ENCODE measurements at regions not wholly inside any gene's neighbourhood (a gene's known extent, or its start where the extent isn't known, plus 50 kb on each side); places are given as distances from the start of the nearest gene placed in this dataset.

DNA sequence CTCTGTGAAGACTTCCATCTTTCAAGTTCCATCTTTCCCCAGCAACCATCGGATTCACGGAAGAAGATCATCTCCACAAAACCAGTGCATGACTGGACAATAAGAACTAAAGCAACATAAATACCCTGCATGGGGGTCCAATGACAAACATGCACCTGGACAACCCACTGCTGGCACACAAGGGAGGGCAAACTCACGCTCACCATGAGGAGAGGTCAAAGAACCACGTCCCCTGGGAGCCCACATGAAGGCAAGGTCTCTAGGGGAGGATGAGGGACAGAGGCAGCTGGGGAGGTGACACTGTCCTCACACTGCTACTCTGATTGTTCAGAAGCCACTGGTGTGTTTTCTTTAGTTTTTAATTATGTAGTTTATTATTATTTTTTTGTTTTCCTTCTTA, 190.8 kb downstream of the MED10 start:
- DNase-seq (ENCODE audit: low read depth in 1 of 2, low spot score in 1 of 2) = no peak
- Histone ChIP-seq H3K27ac (replicated peaks) (no peak overlapping the region), H3K27me3 (ENCODE audit: insufficient read depth, poor library complexity, severe bottlenecking) (no peaks in the 10 kb centered on the region), H3K4me3 (replicated peaks; ENCODE audit: insufficient read depth, low read length) (no peak overlapping the region)
- no peak for TF ChIP-seq SPI1 (IDR thresholded peaks at IDR 0.05; ENCODE audit: borderline replicate concordance, low read depth)
- no peak for TF ChIP-seq POLR2AphosphoS5 (IDR thresholded peaks at IDR 0.05; ENCODE audit: low read depth)
- no peak for TF ChIP-seq GABPA (IDR thresholded peaks at IDR 0.05; ENCODE audit: low read depth)

DNA sequence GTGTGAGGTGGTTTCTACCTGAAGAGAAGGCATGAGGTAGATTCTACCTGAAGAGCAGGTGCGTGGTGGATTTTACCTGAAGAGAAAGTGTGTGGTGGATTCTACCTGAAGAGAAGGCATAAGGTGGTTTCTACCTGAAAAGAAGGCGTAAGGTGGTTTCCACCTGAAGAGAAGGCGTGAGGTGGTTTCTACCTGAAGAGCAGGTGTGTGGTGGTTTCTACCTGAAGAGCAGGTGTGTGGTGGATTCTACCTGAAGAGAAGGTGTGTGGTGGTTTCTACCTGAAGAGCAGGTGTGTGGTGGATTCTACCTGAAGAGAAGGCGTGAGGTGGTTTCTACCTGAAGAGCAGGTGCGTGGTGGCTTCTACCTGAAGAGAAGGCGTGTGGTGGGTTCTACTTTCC, 192.8 kb downstream of the MED10 start:
- TF ChIP-seq, protein P1, sequence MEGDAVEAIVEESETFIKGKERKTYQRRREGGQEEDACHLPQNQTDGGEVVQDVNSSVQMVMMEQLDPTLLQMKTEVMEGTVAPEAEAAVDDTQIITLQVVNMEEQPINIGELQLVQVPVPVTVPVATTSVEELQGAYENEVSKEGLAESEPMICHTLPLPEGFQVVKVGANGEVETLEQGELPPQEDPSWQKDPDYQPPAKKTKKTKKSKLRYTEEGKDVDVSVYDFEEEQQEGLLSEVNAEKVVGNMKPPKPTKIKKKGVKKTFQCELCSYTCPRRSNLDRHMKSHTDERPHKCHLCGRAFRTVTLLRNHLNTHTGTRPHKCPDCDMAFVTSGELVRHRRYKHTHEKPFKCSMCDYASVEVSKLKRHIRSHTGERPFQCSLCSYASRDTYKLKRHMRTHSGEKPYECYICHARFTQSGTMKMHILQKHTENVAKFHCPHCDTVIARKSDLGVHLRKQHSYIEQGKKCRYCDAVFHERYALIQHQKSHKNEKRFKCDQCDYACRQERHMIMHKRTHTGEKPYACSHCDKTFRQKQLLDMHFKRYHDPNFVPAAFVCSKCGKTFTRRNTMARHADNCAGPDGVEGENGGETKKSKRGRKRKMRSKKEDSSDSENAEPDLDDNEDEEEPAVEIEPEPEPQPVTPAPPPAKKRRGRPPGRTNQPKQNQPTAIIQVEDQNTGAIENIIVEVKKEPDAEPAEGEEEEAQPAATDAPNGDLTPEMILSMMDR (IDR thresholded peaks at IDR 0.05; ENCODE audit: insufficient read depth, low read length) = no peak
- no peak for TF ChIP-seq SPI1 (IDR thresholded peaks at IDR 0.05; ENCODE audit: borderline replicate concordance, low read depth)
- TF ChIP-seq POLR2AphosphoS5 (IDR thresholded peaks at IDR 0.05; ENCODE audit: low read depth) = no peak
- TF ChIP-seq GABPA (IDR thresholded peaks at IDR 0.05; ENCODE audit: low read depth) = no peak
- TF ChIP-seq, protein P2, sequence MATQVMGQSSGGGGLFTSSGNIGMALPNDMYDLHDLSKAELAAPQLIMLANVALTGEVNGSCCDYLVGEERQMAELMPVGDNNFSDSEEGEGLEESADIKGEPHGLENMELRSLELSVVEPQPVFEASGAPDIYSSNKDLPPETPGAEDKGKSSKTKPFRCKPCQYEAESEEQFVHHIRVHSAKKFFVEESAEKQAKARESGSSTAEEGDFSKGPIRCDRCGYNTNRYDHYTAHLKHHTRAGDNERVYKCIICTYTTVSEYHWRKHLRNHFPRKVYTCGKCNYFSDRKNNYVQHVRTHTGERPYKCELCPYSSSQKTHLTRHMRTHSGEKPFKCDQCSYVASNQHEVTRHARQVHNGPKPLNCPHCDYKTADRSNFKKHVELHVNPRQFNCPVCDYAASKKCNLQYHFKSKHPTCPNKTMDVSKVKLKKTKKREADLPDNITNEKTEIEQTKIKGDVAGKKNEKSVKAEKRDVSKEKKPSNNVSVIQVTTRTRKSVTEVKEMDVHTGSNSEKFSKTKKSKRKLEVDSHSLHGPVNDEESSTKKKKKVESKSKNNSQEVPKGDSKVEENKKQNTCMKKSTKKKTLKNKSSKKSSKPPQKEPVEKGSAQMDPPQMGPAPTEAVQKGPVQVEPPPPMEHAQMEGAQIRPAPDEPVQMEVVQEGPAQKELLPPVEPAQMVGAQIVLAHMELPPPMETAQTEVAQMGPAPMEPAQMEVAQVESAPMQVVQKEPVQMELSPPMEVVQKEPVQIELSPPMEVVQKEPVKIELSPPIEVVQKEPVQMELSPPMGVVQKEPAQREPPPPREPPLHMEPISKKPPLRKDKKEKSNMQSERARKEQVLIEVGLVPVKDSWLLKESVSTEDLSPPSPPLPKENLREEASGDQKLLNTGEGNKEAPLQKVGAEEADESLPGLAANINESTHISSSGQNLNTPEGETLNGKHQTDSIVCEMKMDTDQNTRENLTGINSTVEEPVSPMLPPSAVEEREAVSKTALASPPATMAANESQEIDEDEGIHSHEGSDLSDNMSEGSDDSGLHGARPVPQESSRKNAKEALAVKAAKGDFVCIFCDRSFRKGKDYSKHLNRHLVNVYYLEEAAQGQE (IDR thresholded peaks at IDR 0.05; ENCODE audit: insufficient replicate concordance, low read depth) = no peak
- H3K27ac ChIP-seq (replicated peaks) = no peak overlapping the region
- no peak for DNase-seq (ENCODE audit: low read depth in 1 of 2, low spot score in 1 of 2)
- no peaks in the 10 kb centered on the region for H3K27me3 ChIP-seq (ENCODE audit: insufficient read depth, poor library complexity, severe bottlenecking)
- H3K4me3 ChIP-seq (replicated peaks; ENCODE audit: insufficient read depth, low read length) = no peak overlapping the region

DNA sequence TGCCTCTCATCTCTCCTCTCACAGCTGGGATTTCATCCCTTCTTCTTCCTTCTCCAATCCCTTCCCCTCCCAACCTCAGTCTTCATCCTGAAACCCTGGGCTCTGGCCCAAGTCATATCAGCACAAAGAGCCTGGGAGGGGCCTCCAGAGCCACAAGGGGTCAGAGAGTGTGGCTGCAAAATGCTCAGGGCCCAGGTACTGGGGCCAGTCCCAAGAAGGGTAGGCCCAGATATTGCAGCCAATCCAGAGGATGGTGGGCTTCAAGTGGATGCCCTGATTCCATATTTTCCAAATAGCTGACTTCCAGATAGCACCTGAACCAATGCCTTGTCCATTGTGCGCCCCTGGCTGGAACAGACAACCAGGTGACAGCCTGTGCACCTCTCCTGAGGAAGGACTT, 193.9 kb downstream of the MED10 start:
- DNase-seq (ENCODE audit: low read depth in 1 of 2, low spot score in 1 of 2) = no peak
- H3K4me3 ChIP-seq (replicated peaks; ENCODE audit: insufficient read depth, low read length) = no peak overlapping the region
- TF ChIP-seq POLR2AphosphoS5 (IDR thresholded peaks at IDR 0.05; ENCODE audit: low read depth) (no peak), SPI1 (IDR thresholded peaks at IDR 0.05; ENCODE audit: borderline replicate concordance, low read depth) (no peak), GABPA (IDR thresholded peaks at IDR 0.05; ENCODE audit: low read depth) (no peak)
- TF ChIP-seq, protein P1 (IDR thresholded peaks at IDR 0.05; ENCODE audit: insufficient read depth, low read length) = no peak
- TF ChIP-seq, protein P2 (IDR thresholded peaks at IDR 0.05; ENCODE audit: insufficient replicate concordance, low read depth) = no peak
- no peak overlapping the region for H3K27ac ChIP-seq (replicated peaks)
- no peaks in the 10 kb centered on the region for H3K27me3 ChIP-seq (ENCODE audit: insufficient read depth, poor library complexity, severe bottlenecking)

DNA sequence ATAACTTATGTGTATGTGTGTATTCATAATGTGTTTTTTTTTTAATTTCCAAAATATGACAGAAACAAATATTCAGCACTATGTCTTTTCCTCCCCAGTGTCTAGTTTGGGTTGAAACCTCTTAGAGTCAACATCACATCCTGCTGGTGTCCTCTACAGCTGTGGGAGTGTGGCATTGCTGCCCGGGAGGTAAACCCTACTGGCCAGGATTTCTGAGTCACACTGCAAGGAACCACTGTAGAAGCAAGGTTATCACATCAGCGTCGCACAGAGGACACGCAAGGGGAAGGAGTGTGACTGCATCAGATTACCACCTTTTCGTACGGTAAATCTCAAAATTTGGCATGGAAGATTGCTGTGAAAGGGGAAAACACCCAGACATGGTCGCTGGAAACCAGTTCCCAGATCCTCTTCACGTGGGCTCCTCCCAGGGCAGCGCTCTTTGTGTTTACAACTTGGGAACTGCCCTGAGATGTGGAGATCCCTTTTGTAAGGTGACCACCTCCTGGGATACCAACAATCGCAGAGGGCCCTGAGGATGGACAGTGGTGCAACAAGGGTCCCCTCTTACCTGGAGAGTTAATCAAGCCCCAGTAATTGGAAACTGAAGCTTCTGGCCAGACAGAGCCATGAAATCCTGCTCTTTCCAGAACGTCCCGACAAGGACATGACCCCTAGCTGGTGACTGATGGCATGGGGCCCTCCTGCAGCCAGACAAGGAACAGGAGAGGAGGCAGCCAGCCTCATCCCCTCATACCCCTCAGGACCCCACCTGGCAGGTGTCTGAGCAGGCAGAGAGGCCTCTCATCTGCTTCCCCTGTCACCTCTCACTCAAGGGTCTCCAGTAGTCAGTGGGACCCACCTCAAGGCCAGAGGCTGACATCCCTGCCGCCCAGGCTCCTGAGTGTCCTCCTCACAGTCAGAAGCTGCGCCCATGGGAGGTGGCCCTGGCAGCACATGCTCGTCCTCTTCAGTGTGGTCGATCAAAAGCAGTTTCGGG, 194.7 kb downstream of the MED10 start:
- Histone ChIP-seq H3K27me3 (ENCODE audit: insufficient read depth, poor library complexity, severe bottlenecking) (no peaks in the 10 kb centered on the region), H3K4me3 (replicated peaks; ENCODE audit: insufficient read depth, low read length) (no peak overlapping the region), H3K27ac (replicated peaks) (no peak overlapping the region)
- DNase-seq (ENCODE audit: low read depth in 1 of 2, low spot score in 1 of 2) = no peak
- no peak for TF ChIP-seq POLR2AphosphoS5 (IDR thresholded peaks at IDR 0.05; ENCODE audit: low read depth)
- TF ChIP-seq, protein P1 (IDR thresholded peaks at IDR 0.05; ENCODE audit: insufficient read depth, low read length) = no peak
- TF ChIP-seq GABPA (IDR thresholded peaks at IDR 0.05; ENCODE audit: low read depth) = no peak
- TF ChIP-seq SPI1 (IDR thresholded peaks at IDR 0.05; ENCODE audit: borderline replicate concordance, low read depth) = no peak
- TF ChIP-seq, protein P2 (IDR thresholded peaks at IDR 0.05; ENCODE audit: insufficient replicate concordance, low read depth) = no peak

All from HL-60 (cell line).